Glomerular visceral epithelial cell (primary cell): ENCODE measurements at regions not wholly inside any gene's neighbourhood (a gene's known extent, or its start where the extent isn't known, plus 50 kb on each side); places are given as distances from the start of the nearest gene placed in this dataset.
"Not testable (repeated sequence)": the region's sequence is repeated elsewhere in the genome, so short reads cannot be mapped to it uniquely, and the experiment has no call there.

Source experiments
- DNase-seq: peaks from one replicate; pipeline ENCODE4 v3.0.0-alpha.2; 2016; ENCODE audit errors: extremely low spot score

GRCh38 chr7:150101282-150101681 lies 221.9 kb upstream of the LRRC61 start:
- not testable (repeated sequence) for DNase-seq

- not testable (repeated sequence) for DNase-seq
Observed at GRCh38 chr7:150107283-150107682, 215.9 kb upstream of the LRRC61 start.

- not testable (repeated sequence) for DNase-seq
Observed at GRCh38 chr7:150110375-150110820, 212.8 kb upstream of the LRRC61 start.

- DNase-seq: not testable (repeated sequence)
Observed at GRCh38 chr7:150110882-150111281, 212.3 kb upstream of the LRRC61 start.

- not testable (repeated sequence) for DNase-seq
Observed at GRCh38 chr7:150111373-150112139, 211.6 kb upstream of the LRRC61 start.

GRCh38 chr7:150113301-150113700 lies 209.9 kb upstream of the LRRC61 start:
- DNase-seq: not testable (repeated sequence)

GRCh38 chr7:150114591-150114990 lies 208.6 kb upstream of the LRRC61 start:
- DNase-seq: not testable (repeated sequence)

- not testable (repeated sequence) for DNase-seq
Observed at GRCh38 chr7:150119966-150120365, 203.2 kb upstream of the LRRC61 start.

GRCh38 chr7:150125831-150126230 lies 197.3 kb upstream of the LRRC61 start:
- not testable (repeated sequence) for DNase-seq

- DNase-seq: not testable (repeated sequence)
Observed at GRCh38 chr7:150134451-150134850, 188.7 kb upstream of the LRRC61 start.

GRCh38 chr7:150135620-150136190 lies 187.4 kb upstream of the LRRC61 start:
- DNase-seq: not testable (repeated sequence)

GRCh38 chr7:150139840-150140239 lies 183.3 kb upstream of the LRRC61 start:
- DNase-seq: not testable (repeated sequence)

GRCh38 chr7:150141525-150142345 lies 181.4 kb upstream of the LRRC61 start:
- not testable (repeated sequence) for DNase-seq

- not testable (repeated sequence) for DNase-seq
Observed at GRCh38 chr7:150146124-150146523, 177.0 kb upstream of the LRRC61 start.

- not testable (repeated sequence) for DNase-seq
Observed at GRCh38 chr7:150147524-150147923, 175.6 kb upstream of the LRRC61 start.

- DNase-seq: peak; percentile 40
Observed at GRCh38 chr7:150156015-150156414, 167.1 kb upstream of the LRRC61 start.

- DNase-seq: not testable (repeated sequence)
Observed at GRCh38 chr7:150158696-150159095, 164.5 kb upstream of the LRRC61 start.

GRCh38 chr7:150169515-150169914 lies 153.6 kb upstream of the LRRC61 start:
- DNase-seq: not testable (repeated sequence)

GRCh38 chr7:150169943-150170490 lies 153.1 kb upstream of the LRRC61 start:
- DNase-seq: not testable (repeated sequence)

GRCh38 chr7:150183602-150184001 lies 139.6 kb upstream of the LRRC61 start:
- DNase-seq: not testable (repeated sequence)

- DNase-seq: not testable (repeated sequence)
Observed at GRCh38 chr7:150189963-150190362, 133.2 kb upstream of the LRRC61 start.

- not testable (repeated sequence) for DNase-seq
Observed at GRCh38 chr7:150192541-150192940, 130.6 kb upstream of the LRRC61 start.
